ENCODE measurements at regions not wholly inside any gene's neighbourhood (a gene's known extent, or its start where the extent isn't known, plus 50 kb on each side); places are given as distances from the start of the nearest gene placed in this dataset.

DNA sequence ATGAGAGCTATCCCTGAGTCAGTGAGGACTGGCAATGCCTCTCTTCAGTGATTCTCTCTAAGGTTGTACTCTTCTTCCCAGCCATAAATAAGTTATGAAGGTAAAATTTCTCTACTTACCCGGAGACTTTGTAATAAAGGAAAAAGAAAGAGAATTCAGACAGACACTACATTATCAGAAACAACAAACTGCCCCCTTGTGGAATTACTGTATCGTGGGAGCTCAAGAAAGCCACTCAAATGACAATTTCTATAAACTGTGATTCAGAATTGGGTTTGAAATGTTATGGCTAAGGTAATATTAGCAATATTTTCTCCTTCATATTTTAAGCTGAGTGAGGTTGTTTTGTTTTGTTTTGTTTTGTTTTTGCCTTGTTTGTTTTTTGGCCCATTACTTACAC lies 155.8 kb upstream of the TANK start:
- H3K27ac Mint-ChIP-seq, result peak overlapping the region in 1 of 3 experiments; percentile 1
- no peaks in the 10 kb centered on the region for H3K27me3 Mint-ChIP-seq (ENCODE audit: low read depth)
- TF ChIP-seq CTCF (IDR thresholded peaks at IDR 0.05; ENCODE audit: unreplicated experiment in 3 of 3), result peak in 2 of 3 experiments; percentile 26 to 33
- no peak overlapping the region for H3K4me3 Mint-ChIP-seq
- peaks cover 8% of the 10 kb centered on the region for H3K36me3 Mint-ChIP-seq (ENCODE audit: low read depth)
- H3K9me3 Mint-ChIP-seq, result peaks cover 8% of the 10 kb centered on the region
- no peaks in the 10 kb centered on the region for H3K4me1 Mint-ChIP-seq

DNA sequence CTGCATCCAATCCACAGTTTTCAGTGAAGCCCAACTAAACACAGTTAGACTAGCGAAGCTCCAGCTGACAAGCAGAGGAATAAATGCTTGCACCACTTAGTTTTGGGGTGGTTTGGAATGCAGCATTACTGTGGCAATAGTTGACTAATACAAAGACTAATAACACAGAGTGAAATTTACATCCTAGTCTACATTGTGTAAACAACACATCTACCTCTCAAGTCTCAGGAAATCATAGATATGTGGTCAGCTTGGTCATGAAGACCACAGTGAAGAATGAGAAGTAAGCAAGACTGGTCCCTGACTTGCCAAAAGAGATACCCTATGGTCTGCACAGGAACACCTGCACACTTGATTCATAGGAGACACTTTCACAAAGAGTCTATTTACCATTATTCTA lies 155.1 kb upstream of the TANK start:
- TF ChIP-seq CTCF (IDR thresholded peaks at IDR 0.05; ENCODE audit: unreplicated experiment in 3 of 3), result no peak
- H3K4me3 Mint-ChIP-seq, result no peak overlapping the region
- H3K4me1 Mint-ChIP-seq, result no peaks in the 10 kb centered on the region
- no peaks in the 10 kb centered on the region for H3K27me3 Mint-ChIP-seq (ENCODE audit: low read depth)
- H3K36me3 Mint-ChIP-seq (ENCODE audit: low read depth), result peaks cover 8% of the 10 kb centered on the region
- H3K27ac Mint-ChIP-seq, result no peak overlapping the region
- peaks cover 8% of the 10 kb centered on the region for H3K9me3 Mint-ChIP-seq

- no peaks in the 10 kb centered on the region for H3K4me1 Mint-ChIP-seq
- peaks cover 20% of the 10 kb centered on the region for H3K9me3 Mint-ChIP-seq
Observed at GRCh38 chr2:161008311-161008710, 151.9 kb upstream of the TANK start.

GRCh38 chr2:161010503-161011015 lies 149.7 kb upstream of the TANK start:
- Mint-ChIP-seq H3K27me3 (ENCODE audit: low read depth) (no peaks in the 10 kb centered on the region), H3K27ac (no peak overlapping the region), H3K4me1 (no peaks in the 10 kb centered on the region), H3K9me3 (peaks cover 27% of the 10 kb centered on the region), H3K4me3 (no peak overlapping the region), H3K36me3 (ENCODE audit: low read depth) (peaks cover 4% of the 10 kb centered on the region)
- no peak for TF ChIP-seq CTCF (IDR thresholded peaks at IDR 0.05; ENCODE audit: unreplicated experiment in 3 of 3)

More at GRCh38 chr2:161008311-161008710, 151.9 kb upstream of the TANK start:
- Mint-ChIP-seq H3K27me3 (ENCODE audit: low read depth) (no peaks in the 10 kb centered on the region), H3K27ac (no peak overlapping the region), H3K36me3 (ENCODE audit: low read depth) (peaks cover 8% of the 10 kb centered on the region), H3K4me3 (no peak overlapping the region)
- TF ChIP-seq CTCF (IDR thresholded peaks at IDR 0.05; ENCODE audit: unreplicated experiment in 3 of 3), result no peak

- H3K9me3 Mint-ChIP-seq, result peaks cover 40% of the 10 kb centered on the region
- no peak for TF ChIP-seq CTCF (IDR thresholded peaks at IDR 0.05; ENCODE audit: unreplicated experiment in 3 of 3)
- peaks cover 20% of the 10 kb centered on the region for H3K4me1 Mint-ChIP-seq
- H3K27me3 Mint-ChIP-seq (ENCODE audit: low read depth), result no peaks in the 10 kb centered on the region
- no peaks in the 10 kb centered on the region for H3K36me3 Mint-ChIP-seq (ENCODE audit: low read depth)
- H3K27ac Mint-ChIP-seq, result peak overlapping the region; percentile 13 to 88 (median 75)
- H3K4me3 Mint-ChIP-seq, result no peak overlapping the region
Observed at GRCh38 chr2:161017780-161018470, 142.3 kb upstream of the TANK start.

DNA sequence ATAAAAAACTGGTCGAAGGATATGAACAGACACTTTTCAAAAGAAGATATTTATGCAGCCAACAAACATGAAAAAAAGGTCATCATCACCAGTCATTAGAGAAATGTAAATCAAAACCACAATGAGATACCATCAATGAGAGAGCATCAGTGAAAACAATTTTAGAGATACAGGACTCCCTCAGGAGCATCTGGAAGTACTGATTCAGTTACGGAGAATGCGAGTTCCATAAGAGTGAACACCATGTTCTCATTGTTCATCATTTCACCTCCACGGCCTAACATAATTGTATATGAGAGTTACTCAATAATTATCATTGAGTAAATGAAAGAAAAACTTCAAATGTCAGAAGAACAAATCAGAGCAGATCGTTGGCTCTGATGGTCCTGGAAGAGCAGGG lies 140.9 kb upstream of the TANK start:
- Mint-ChIP-seq H3K9me3 (peaks cover 33% of the 10 kb centered on the region), H3K27me3 (ENCODE audit: low read depth) (no peaks in the 10 kb centered on the region), H3K36me3 (ENCODE audit: low read depth) (no peaks in the 10 kb centered on the region), H3K4me1 (peaks cover 20% of the 10 kb centered on the region), H3K27ac (no peak overlapping the region), H3K4me3 (no peak overlapping the region)
- TF ChIP-seq CTCF (IDR thresholded peaks at IDR 0.05; ENCODE audit: unreplicated experiment in 3 of 3), result no peak

Measured in nephron (organoid).